Endothelial cell (in vitro differentiated cells): ENCODE measurements at regions not wholly inside any gene's neighbourhood (a gene's known extent, or its start where the extent isn't known, plus 50 kb on each side); places are given as distances from the start of the nearest gene placed in this dataset.

ENCODE experiments used
- DNase-seq: peaks from one replicate; pipeline ENCODE4 v3.0.0; 2021; ENCODE audit warnings: low spot score
- H3K27ac Mint-ChIP-seq: one replicate; pipeline ENCODE4 v1.8.0; 2021; ENCODE audit warnings: mixed read lengths, inconsistent platforms; ENCODE audit not compliant: unreplicated experiment
- H3K27me3 Mint-ChIP-seq: one replicate; pipeline ENCODE4 v1.8.0; 2021; ENCODE audit warnings: mild to moderate bottlenecking, moderate library complexity, mixed read lengths, inconsistent platforms; ENCODE audit not compliant: unreplicated experiment
- H3K36me3 Mint-ChIP-seq: one replicate; pipeline ENCODE4 v1.8.0; 2021; ENCODE audit warnings: mild to moderate bottlenecking, low read depth, mixed read lengths, inconsistent platforms; ENCODE audit not compliant: unreplicated experiment
- H3K4me1 Mint-ChIP-seq: one replicate; pipeline ENCODE4 v1.8.0; 2021; ENCODE audit warnings: mild to moderate bottlenecking, mixed read lengths, inconsistent platforms; ENCODE audit not compliant: unreplicated experiment
- H3K4me3 Mint-ChIP-seq: one replicate; pipeline ENCODE4 v1.8.0; 2021; ENCODE audit warnings: mild to moderate bottlenecking, mixed read lengths, inconsistent platforms; ENCODE audit not compliant: unreplicated experiment
- H3K9me3 Mint-ChIP-seq: one replicate; pipeline ENCODE4 v1.8.0; 2021; ENCODE audit warnings: mixed read lengths, inconsistent platforms; ENCODE audit not compliant: unreplicated experiment
- TF ChIP-seq, protein P1 (sequence below): fragments of 200-600 bp; sonication (generic); IDR thresholded peaks from one replicate; pipeline ENCODE4 v1.5.0; 2021; ENCODE audit warnings: antibody characterized with exemption; ENCODE audit not compliant: unreplicated experiment

DNA sequence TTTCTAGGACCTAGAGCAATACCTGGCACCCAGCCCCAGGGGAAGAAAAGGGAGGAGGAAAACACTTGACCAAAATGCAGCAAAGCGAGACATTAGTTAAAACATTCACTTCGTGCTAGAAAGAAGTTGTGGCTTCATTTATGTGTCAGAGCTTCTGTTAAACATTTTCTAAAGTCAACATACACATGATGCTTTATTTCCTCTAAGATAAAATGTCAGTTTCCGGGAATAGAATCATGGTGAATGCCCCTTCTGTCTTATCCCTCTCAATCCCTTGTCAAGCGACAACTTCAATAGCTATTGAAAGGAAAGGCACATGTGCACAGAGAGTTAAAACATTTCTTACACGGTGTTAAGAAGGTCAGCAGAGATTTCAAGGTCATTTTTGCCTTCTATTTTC is 404.6 kb upstream of the CWC22 start:
- Mint-ChIP-seq H3K4me3 (no peak overlapping the region), H3K9me3 (no peaks in the 10 kb centered on the region), H3K27me3 (peaks cover 2% of the 10 kb centered on the region), H3K27ac (no peak overlapping the region), H3K36me3 (no peaks in the 10 kb centered on the region), H3K4me1 (peaks cover 6% of the 10 kb centered on the region)
- no peak for DNase-seq
- TF ChIP-seq, protein P1, sequence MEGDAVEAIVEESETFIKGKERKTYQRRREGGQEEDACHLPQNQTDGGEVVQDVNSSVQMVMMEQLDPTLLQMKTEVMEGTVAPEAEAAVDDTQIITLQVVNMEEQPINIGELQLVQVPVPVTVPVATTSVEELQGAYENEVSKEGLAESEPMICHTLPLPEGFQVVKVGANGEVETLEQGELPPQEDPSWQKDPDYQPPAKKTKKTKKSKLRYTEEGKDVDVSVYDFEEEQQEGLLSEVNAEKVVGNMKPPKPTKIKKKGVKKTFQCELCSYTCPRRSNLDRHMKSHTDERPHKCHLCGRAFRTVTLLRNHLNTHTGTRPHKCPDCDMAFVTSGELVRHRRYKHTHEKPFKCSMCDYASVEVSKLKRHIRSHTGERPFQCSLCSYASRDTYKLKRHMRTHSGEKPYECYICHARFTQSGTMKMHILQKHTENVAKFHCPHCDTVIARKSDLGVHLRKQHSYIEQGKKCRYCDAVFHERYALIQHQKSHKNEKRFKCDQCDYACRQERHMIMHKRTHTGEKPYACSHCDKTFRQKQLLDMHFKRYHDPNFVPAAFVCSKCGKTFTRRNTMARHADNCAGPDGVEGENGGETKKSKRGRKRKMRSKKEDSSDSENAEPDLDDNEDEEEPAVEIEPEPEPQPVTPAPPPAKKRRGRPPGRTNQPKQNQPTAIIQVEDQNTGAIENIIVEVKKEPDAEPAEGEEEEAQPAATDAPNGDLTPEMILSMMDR, result no peak

DNA sequence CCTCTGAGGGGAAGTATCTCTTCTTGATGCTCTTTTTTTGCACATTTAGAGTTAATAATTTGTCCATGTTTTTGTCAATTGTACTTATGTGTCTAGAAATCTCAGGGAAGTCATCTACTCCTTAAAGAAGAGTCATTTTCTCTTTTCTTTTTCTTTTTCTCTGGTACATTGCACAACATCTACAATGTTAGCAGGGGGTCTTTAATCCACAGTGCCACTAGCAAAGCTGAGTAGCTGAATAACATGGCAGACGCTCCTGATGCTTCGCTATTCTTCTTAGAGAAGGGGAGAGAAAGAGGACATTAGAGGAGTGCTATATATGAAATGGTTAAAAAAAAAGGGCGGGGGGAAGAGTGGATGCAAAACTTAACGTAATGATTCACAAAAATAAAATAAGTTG is 399.6 kb upstream of the CWC22 start:
- Mint-ChIP-seq H3K4me1 (peaks cover 3% of the 10 kb centered on the region), H3K27ac (no peak overlapping the region), H3K9me3 (no peaks in the 10 kb centered on the region), H3K4me3 (no peak overlapping the region), H3K27me3 (peaks cover 1% of the 10 kb centered on the region), H3K36me3 (no peaks in the 10 kb centered on the region)
- TF ChIP-seq, protein P1, result no peak
- DNase-seq, result no peak

DNA sequence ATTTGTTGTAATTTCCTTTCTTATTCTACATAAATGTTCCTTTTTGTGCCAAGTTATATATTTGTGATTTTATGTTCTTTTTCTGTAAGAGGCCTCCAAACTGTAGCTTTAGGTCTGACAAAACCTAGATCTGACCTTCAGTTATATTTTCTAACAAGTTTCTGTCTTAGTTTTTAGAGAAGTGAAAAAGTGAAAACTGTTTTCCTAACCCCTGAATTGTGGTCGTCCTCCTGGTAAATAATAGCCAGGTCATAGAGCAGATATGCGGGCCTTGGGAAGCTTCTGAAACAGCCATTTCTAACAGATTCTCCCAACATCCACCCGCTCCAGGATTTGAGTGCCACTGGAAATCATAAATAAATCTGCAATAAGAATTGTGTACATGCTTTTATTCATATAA is 398.4 kb upstream of the CWC22 start:
- no peak overlapping the region for H3K4me3 Mint-ChIP-seq
- peaks cover 1% of the 10 kb centered on the region for H3K27me3 Mint-ChIP-seq
- DNase-seq, result no peak
- H3K9me3 Mint-ChIP-seq, result no peaks in the 10 kb centered on the region
- H3K4me1 Mint-ChIP-seq, result no peaks in the 10 kb centered on the region
- H3K36me3 Mint-ChIP-seq, result no peaks in the 10 kb centered on the region
- TF ChIP-seq, protein P1, result no peak
- H3K27ac Mint-ChIP-seq, result no peak overlapping the region

DNA sequence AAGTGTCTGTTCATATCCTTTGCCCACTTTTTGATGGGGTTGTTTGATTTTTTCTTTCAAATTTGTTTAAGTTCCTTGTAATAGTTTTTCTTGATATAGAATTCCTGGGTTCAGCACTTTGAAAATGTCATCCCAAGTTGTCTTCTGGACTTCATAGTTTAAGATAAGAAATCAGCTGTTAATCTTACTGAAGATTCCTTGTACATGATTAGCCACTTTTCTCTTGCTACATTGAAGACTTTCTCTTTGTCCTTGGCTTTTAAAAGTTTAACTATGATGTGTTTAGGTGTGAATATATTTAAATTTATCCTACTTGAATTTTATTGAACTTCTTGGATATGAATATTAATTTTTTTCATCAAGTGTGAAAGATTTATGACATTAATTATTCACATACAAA is 387.2 kb upstream of the CWC22 start:
- no peaks in the 10 kb centered on the region for H3K4me1 Mint-ChIP-seq
- no peaks in the 10 kb centered on the region for H3K36me3 Mint-ChIP-seq
- no peaks in the 10 kb centered on the region for H3K27me3 Mint-ChIP-seq
- no peak for DNase-seq
- TF ChIP-seq, protein P1, result no peak
- no peak overlapping the region for H3K27ac Mint-ChIP-seq
- no peaks in the 10 kb centered on the region for H3K9me3 Mint-ChIP-seq
- H3K4me3 Mint-ChIP-seq, result no peak overlapping the region

DNA sequence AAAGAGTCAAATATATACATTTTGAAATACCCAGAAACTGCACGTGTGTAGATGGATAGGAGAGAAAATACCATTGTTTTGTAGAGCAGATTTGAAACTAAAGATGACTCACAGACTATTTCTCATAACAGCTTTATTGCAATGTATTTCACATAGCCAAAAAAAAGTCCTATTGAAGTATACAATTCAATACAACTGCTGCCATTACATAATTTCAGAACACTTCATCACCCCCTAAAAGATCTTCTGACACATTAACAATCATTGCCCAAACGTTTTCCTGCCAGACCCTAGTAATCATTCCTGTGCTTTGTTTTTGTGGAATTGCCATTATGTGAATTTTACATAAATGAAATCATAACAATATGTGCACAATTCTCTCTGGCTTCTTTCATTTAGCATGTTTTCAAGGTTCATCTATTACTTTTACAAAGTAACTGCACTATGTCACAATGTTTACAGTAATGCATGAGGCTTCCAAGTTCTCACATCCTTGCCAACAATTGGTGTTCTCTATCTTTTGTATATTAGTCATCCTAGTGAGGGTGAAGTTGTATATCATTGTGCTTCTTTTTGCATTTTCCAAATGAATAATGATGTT is 378.6 kb upstream of the CWC22 start:
- Mint-ChIP-seq H3K27ac (no peak overlapping the region), H3K4me3 (no peak overlapping the region), H3K27me3 (no peaks in the 10 kb centered on the region), H3K9me3 (no peaks in the 10 kb centered on the region), H3K4me1 (no peaks in the 10 kb centered on the region), H3K36me3 (no peaks in the 10 kb centered on the region)
- DNase-seq, result no peak
- TF ChIP-seq, protein P1, result no peak
